ENCODE measurements at regions not wholly inside any gene's neighbourhood (a gene's known extent, or its start where the extent isn't known, plus 50 kb on each side); places are given as distances from the start of the nearest gene placed in this dataset.

GRCh38 chr16:9603316-9603715 lies 511.9 kb downstream of the HAPSTR1 start:
- CTCF ChIA-PET = no interaction called here
- POLR2A ChIA-PET (ENCODE audit: low non-redundant PET) = no interaction called here
- DNase-seq (ENCODE audit: low spot score) = no peak
- H3K27ac ChIP-seq = no peak overlapping the region
- no peak for TF ChIP-seq CTCF (conservative IDR thresholded peaks at IDR 0.05; ENCODE audit: low read depth)

- TF ChIP-seq CTCF (conservative IDR thresholded peaks at IDR 0.05; ENCODE audit: low read depth) = no peak
- H3K27ac ChIP-seq = no peak overlapping the region
- POLR2A ChIA-PET (ENCODE audit: low non-redundant PET) = no interaction called here
- CTCF ChIA-PET = no interaction called here
- DNase-seq (ENCODE audit: low spot score) = no peak
Measured at GRCh38 chr16:9607515-9608230, 516.2 kb downstream of the HAPSTR1 start.

- no peak for DNase-seq (ENCODE audit: low spot score)
- POLR2A ChIA-PET (ENCODE audit: low non-redundant PET) = no interaction called here
- CTCF ChIA-PET = interaction anchor here (0.7 kb wide), 1 partner anchor 129 kb away, joined by 3 read pairs; no protein-coding TSS in a partner anchor
- no peak overlapping the region for H3K27ac ChIP-seq
- no peak for TF ChIP-seq CTCF (conservative IDR thresholded peaks at IDR 0.05; ENCODE audit: low read depth)
Measured at GRCh38 chr16:9610727-9611126, 519.3 kb downstream of the HAPSTR1 start.

GRCh38 chr16:9612267-9612666 lies 520.8 kb downstream of the HAPSTR1 start:
- H3K27ac ChIP-seq = no peak overlapping the region
- POLR2A ChIA-PET (ENCODE audit: low non-redundant PET) = no interaction called here
- TF ChIP-seq CTCF (conservative IDR thresholded peaks at IDR 0.05; ENCODE audit: low read depth) = no peak
- DNase-seq (ENCODE audit: low spot score) = no peak
- CTCF ChIA-PET = no interaction called here

- TF ChIP-seq CTCF (conservative IDR thresholded peaks at IDR 0.05; ENCODE audit: low read depth) = no peak
- ChIA-PET CTCF (no interaction called here), POLR2A (ENCODE audit: low non-redundant PET) (no interaction called here)
- no peak overlapping the region for H3K27ac ChIP-seq
- no peak for DNase-seq (ENCODE audit: low spot score)
Measured at GRCh38 chr16:9614389-9614788, 522.9 kb downstream of the HAPSTR1 start.

GRCh38 chr16:9622268-9622667 lies 530.8 kb downstream of the HAPSTR1 start:
- POLR2A ChIA-PET (ENCODE audit: low non-redundant PET) = no interaction called here
- CTCF ChIA-PET = no interaction called here
- no peak for TF ChIP-seq CTCF (conservative IDR thresholded peaks at IDR 0.05; ENCODE audit: low read depth)
- no peak overlapping the region for H3K27ac ChIP-seq
- DNase-seq (ENCODE audit: low spot score) = no peak
